Caco-2 (cell line): ENCODE measurements at regions not wholly inside any gene's neighbourhood (a gene's known extent, or its start where the extent isn't known, plus 50 kb on each side); places are given as distances from the start of the nearest gene placed in this dataset.

Source experiments
- BruUV-seq: library from RNA; stranded (reverse); fragments of 400-500 nt; replicated peaks from 2 replicates; lab custom pipeline; 2021; lab: Mats Ljungman, UMichigan
- CTCF ChIA-PET: fragments of 300-600 bp; sonication (Branson Sonifier 250); formaldehyde crosslinking; loops from one replicate; lab custom pipeline; 2022; ENCODE audit warnings: antibody characterized with exemption; lab: Charles Lee
- POLR2A ChIA-PET: fragments of 300-600 bp; sonication (Branson Sonifier 250); formaldehyde crosslinking; loops from one replicate; lab custom pipeline; 2022; ENCODE audit warnings: antibody characterized with exemption; lab: Charles Lee
- DNase-seq, 2 experiments: peaks; one replicate each; pipeline versions ENCODE4 v3.0.0 to v3.0.0-alpha.2; 2020 to 2022
- H3K27me3 ChIP-seq: replicated peaks from 2 replicates; pipeline ENCODE4 v1.6.0; 2011; ENCODE audit warnings: low read length; ENCODE audit not compliant: control insufficient read depth, insufficient read depth
- H3K36me3 ChIP-seq: 2 replicates; pipeline ENCODE4 v1.5.1; 2011; ENCODE audit warnings: low read length; ENCODE audit not compliant: control insufficient read depth, insufficient read depth
- H3K4me1 ChIP-seq: fragments of 250-450 bp; sonication (Bioruptor Pico); 2 replicates; pipeline ENCODE4 v1.5.1; 2020; ENCODE audit warnings: mild to moderate bottlenecking
- H3K4me3 ChIP-seq: 2 replicates; pipeline ENCODE4 v1.5.1; 2011; ENCODE audit warnings: low read depth, mild to moderate bottlenecking, control low read depth, low read length
- H3K9me3 ChIP-seq: fragments of 250-450 bp; sonication (Bioruptor Pico); 2 replicates; pipeline ENCODE4 v1.5.1; 2020; ENCODE audit warnings: mild to moderate bottlenecking, moderate library complexity
- H3K27ac Mint-ChIP-seq: one replicate; pipeline ENCODE4 v1.8.0; 2022; ENCODE audit warnings: mixed read lengths; ENCODE audit not compliant: unreplicated experiment
- H3K27me3 Mint-ChIP-seq: one replicate; pipeline ENCODE4 v1.8.0; 2022; ENCODE audit warnings: mixed read lengths; ENCODE audit not compliant: insufficient read depth, unreplicated experiment
- H3K36me3 Mint-ChIP-seq: one replicate; pipeline ENCODE4 v1.8.0; 2022; ENCODE audit warnings: mild to moderate bottlenecking, mixed read lengths; ENCODE audit not compliant: insufficient read depth, unreplicated experiment
- H3K4me1 Mint-ChIP-seq: one replicate; pipeline ENCODE4 v1.8.0; 2022; ENCODE audit warnings: low read depth, mixed read lengths; ENCODE audit not compliant: unreplicated experiment
- H3K4me3 Mint-ChIP-seq: one replicate; pipeline ENCODE4 v1.8.0; 2022; ENCODE audit warnings: mild to moderate bottlenecking, moderate library complexity, mixed read lengths; ENCODE audit not compliant: unreplicated experiment
- H3K9me3 Mint-ChIP-seq: one replicate; pipeline ENCODE4 v1.8.0; 2022; ENCODE audit warnings: mixed read lengths; ENCODE audit not compliant: unreplicated experiment
- intact Hi-C: fragments of 100-400 bp; cut with micrococcal nuclease; formaldehyde crosslinking; loops from one replicate; pipeline ENCODE4 v1.10.0; 2022; ENCODE audit not compliant: unreplicated experiment
- TF ChIP-seq, protein P1 (sequence below), 2 experiments: fragments of 200-600 bp in 1 of 2; IDR thresholded peaks; 1 replicate in 1 of 2; 2 replicates in 1 of 2; pipeline versions ENCODE4 v1.5.1 to v1.8.0; 2011 to 2022; ENCODE audit warnings: antibody characterized with exemption in 1 of 2, control low read depth in 1 of 2, inconsistent platforms in 1 of 2, low read depth in 1 of 2, low read length in 1 of 2, mild to moderate bottlenecking in 1 of 2, moderate library complexity in 1 of 2; ENCODE audit not compliant: insufficient read depth in 1 of 2, severe bottlenecking in 1 of 2, unreplicated experiment in 1 of 2

DNA sequence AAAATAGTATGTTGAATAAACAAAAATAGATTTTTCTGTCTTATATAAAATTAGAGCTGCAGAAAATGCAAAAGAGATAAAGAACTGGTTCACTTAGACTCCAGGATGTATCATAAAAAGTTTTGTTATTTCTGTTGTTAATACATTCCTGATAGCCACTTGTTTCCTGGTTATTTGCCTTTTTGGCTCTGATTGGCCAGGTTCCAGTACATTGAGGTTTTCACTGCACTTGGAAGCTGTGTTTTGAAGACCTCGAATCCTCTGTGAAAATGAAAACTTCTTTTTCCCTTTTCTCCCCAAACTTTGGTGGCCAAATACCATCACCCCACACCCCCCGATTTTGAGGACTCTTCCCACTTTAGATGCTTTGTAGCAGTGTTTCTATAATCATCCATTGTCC is 525.3 kb downstream of the MED13L start:
- no peaks in the 10 kb centered on the region for H3K9me3 Mint-ChIP-seq
- no peak for DNase-seq
- no peaks in the 10 kb centered on the region for H3K9me3 ChIP-seq
- no peak overlapping the region for H3K4me3 Mint-ChIP-seq
- H3K36me3 ChIP-seq: no peaks in the 10 kb centered on the region
- intact Hi-C loops: loop anchor here (5.0 to 10.0 kb wide), 2 partner anchors 105 to 163 kb away; no protein-coding TSS in a partner anchor
- peaks cover 4% of the 10 kb centered on the region for H3K27me3 Mint-ChIP-seq
- H3K27ac Mint-ChIP-seq: no peak overlapping the region
- H3K27me3 ChIP-seq: no peaks in the 10 kb centered on the region
- TF ChIP-seq, protein P1, sequence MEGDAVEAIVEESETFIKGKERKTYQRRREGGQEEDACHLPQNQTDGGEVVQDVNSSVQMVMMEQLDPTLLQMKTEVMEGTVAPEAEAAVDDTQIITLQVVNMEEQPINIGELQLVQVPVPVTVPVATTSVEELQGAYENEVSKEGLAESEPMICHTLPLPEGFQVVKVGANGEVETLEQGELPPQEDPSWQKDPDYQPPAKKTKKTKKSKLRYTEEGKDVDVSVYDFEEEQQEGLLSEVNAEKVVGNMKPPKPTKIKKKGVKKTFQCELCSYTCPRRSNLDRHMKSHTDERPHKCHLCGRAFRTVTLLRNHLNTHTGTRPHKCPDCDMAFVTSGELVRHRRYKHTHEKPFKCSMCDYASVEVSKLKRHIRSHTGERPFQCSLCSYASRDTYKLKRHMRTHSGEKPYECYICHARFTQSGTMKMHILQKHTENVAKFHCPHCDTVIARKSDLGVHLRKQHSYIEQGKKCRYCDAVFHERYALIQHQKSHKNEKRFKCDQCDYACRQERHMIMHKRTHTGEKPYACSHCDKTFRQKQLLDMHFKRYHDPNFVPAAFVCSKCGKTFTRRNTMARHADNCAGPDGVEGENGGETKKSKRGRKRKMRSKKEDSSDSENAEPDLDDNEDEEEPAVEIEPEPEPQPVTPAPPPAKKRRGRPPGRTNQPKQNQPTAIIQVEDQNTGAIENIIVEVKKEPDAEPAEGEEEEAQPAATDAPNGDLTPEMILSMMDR (IDR thresholded peaks at IDR 0.05; ENCODE audit: insufficient read depth in 1 of 2, low read depth in 1 of 2, low read length in 1 of 2, severe bottlenecking in 1 of 2, unreplicated experiment in 1 of 2): no peak
- CTCF ChIA-PET: no interaction called here
- BruUV-seq: no TSS peak
- no peaks in the 10 kb centered on the region for H3K4me1 Mint-ChIP-seq
- H3K4me1 ChIP-seq: no peaks in the 10 kb centered on the region; the same call in 1 of the 2 replicates
- H3K36me3 Mint-ChIP-seq: no peaks in the 10 kb centered on the region
- no peak overlapping the region for H3K4me3 ChIP-seq
- POLR2A ChIA-PET: no interaction called here

DNA sequence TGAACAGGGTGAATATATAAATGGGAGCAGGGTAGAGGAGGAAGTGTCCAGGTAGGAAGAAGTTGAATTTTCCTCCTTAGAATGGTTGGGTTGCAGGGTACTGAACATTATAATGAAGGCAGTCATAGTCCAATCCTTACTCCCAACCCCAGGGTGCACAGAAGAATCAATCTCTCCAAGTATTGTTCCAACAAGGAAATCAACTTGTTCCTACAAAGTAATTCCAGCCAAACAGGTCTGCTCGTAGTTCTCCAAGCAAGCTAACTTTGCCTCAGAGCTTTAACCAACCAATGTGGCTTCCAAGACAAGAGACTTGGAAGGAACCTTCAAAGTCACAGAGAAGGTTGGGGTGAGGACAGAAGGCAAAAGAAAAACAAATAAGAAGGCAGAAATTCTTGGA is 527.2 kb downstream of the MED13L start:
- H3K4me1 ChIP-seq: no peaks in the 10 kb centered on the region; the same call in 1 of the 2 replicates
- H3K27me3 ChIP-seq: no peaks in the 10 kb centered on the region
- no peaks in the 10 kb centered on the region for H3K36me3 ChIP-seq
- BruUV-seq: no TSS peak
- Mint-ChIP-seq H3K27ac (no peak overlapping the region), H3K27me3 (peaks cover 6% of the 10 kb centered on the region), H3K4me1 (no peaks in the 10 kb centered on the region), H3K4me3 (no peak overlapping the region), H3K9me3 (no peaks in the 10 kb centered on the region), H3K36me3 (no peaks in the 10 kb centered on the region)
- ChIA-PET POLR2A (no interaction called here), CTCF (no interaction called here)
- intact Hi-C loops: loop anchor here (5.0 to 10.0 kb wide), 2 partner anchors 103 to 164 kb away; no protein-coding TSS in a partner anchor
- H3K9me3 ChIP-seq: no peaks in the 10 kb centered on the region
- DNase-seq: no peak
- TF ChIP-seq, protein P1 (IDR thresholded peaks at IDR 0.05; ENCODE audit: insufficient read depth in 1 of 2, low read depth in 1 of 2, low read length in 1 of 2, severe bottlenecking in 1 of 2, unreplicated experiment in 1 of 2): no peak
- H3K4me3 ChIP-seq: no peak overlapping the region

DNA sequence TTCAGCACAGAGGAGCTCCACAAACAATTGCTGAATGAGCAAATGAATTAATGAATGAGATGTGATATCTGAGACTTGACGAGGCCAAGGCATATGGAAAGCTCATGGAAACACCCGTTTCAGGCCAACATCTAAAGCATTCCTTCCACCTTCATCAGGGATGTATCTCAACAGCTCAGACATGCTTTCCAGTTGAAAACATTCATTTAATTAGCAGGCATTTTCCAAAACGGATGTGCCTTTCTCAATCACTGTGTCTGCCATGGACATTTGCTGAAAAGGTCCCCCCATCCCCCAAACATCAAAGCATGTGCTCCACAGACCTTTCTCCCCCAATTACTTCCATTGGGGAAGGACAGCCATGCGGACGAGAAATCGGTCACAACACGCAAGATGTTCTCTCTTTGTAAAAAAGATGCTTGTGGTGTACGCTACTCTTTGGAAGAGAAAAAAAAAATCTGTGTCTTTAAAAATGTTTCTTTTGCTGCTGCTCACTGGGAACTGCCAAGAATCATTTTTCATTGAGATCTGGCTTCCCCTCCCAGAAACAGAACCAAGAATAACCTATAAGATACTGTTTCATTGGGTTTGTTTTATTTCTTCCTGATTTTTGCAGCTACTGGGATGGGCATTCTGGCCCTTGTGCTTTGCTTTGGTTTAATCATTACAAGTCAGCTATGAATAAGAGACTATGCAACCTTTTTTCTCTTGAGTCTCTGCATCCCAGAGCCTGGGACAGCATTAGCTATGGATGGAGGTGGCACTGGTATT is 528.2 kb downstream of the MED13L start:
- no peaks in the 10 kb centered on the region for H3K36me3 Mint-ChIP-seq
- peaks cover 3% of the 10 kb centered on the region for H3K27me3 Mint-ChIP-seq
- no peaks in the 10 kb centered on the region for H3K9me3 Mint-ChIP-seq
- no peaks in the 10 kb centered on the region for H3K9me3 ChIP-seq
- ChIA-PET CTCF (no interaction called here), POLR2A (interaction anchor here (0.6 kb wide), 1 partner anchor 1097 kb away, joined by 4 read pairs; no protein-coding TSS in a partner anchor)
- H3K4me3 Mint-ChIP-seq: no peak overlapping the region
- H3K4me3 ChIP-seq: no peak overlapping the region
- no peak for DNase-seq
- no peaks in the 10 kb centered on the region for H3K4me1 Mint-ChIP-seq
- H3K36me3 ChIP-seq: no peaks in the 10 kb centered on the region
- H3K27ac Mint-ChIP-seq: no peak overlapping the region
- intact Hi-C loops: no loop called here
- H3K4me1 ChIP-seq: no peaks in the 10 kb centered on the region; the same call in 1 of the 2 replicates
- TF ChIP-seq, protein P1 (IDR thresholded peaks at IDR 0.05; ENCODE audit: insufficient read depth in 1 of 2, low read depth in 1 of 2, low read length in 1 of 2, severe bottlenecking in 1 of 2, unreplicated experiment in 1 of 2): no peak
- BruUV-seq: no TSS peak
- H3K27me3 ChIP-seq: no peaks in the 10 kb centered on the region
